ENCODE measurements at regions not wholly inside any gene's neighbourhood (a gene's known extent, or its start where the extent isn't known, plus 50 kb on each side); places are given as distances from the start of the nearest gene placed in this dataset.
A peak's percentile ranks its signal among the peaks of the same experiment; 100 is the strongest.

- TF ChIP-seq EP300 (IDR thresholded peaks at IDR 0.05; ENCODE audit: borderline replicate concordance in 1 of 2, low read depth in 2 of 2, low read length in 2 of 2) = no peak
- no peak for TF ChIP-seq CTCF (IDR thresholded peaks at IDR 0.05; ENCODE audit: control extremely low read depth in 1 of 3, insufficient read depth in 1 of 3, low read depth in 1 of 3, low read length in 3 of 3)
- TF ChIP-seq POLR2A (IDR thresholded peaks at IDR 0.05; ENCODE audit: control extremely low read depth in 1 of 2, low read depth in 2 of 2, low read length in 2 of 2) = no peak
- TF ChIP-seq POLR2AphosphoS5 (IDR thresholded peaks at IDR 0.05; ENCODE audit: low read depth, low read length) = no peak
- TF ChIP-seq SP2 (IDR thresholded peaks at IDR 0.05; ENCODE audit: low read length) = no peak
- TF ChIP-seq EZH2 (IDR thresholded peaks at IDR 0.05; ENCODE audit: low read depth, low read length, severe bottlenecking) = no peak
- TF ChIP-seq CBX5 (IDR thresholded peaks at IDR 0.05; ENCODE audit: low read depth, low read length) = no peak
- TF ChIP-seq RFX5 (IDR thresholded peaks at IDR 0.05; ENCODE audit: borderline replicate concordance, low read depth, low read length) = no peak
- TF ChIP-seq ZNF274 (IDR thresholded peaks at IDR 0.05; ENCODE audit: borderline replicate concordance, extremely low read depth, low read length) = no peak
- peak; percentile 29; the same call in 1 of the 2 replicates for TF ChIP-seq KDM1A (IDR thresholded peaks at IDR 0.05; ENCODE audit: borderline replicate concordance, low read length)
- TF ChIP-seq FOSL1 (IDR thresholded peaks at IDR 0.05; ENCODE audit: insufficient read depth, low read depth, low read length) = no peak
- no peak for TF ChIP-seq MAFK (IDR thresholded peaks at IDR 0.05; ENCODE audit: low read depth, low read length)
Measured at GRCh38 chr13:78732445-78733017, 73.6 kb upstream of the OBI1 start.

Measured in H1 (cell line).